Activated CD4-positive, alpha-beta T cell treated with anti-CD3 and anti-CD28 coated beads for 36 hours (primary cell): ENCODE measurements at regions not wholly inside any gene's neighbourhood (a gene's known extent, or its start where the extent isn't known, plus 50 kb on each side); places are given as distances from the start of the nearest gene placed in this dataset.

ENCODE experiments used
- ATAC-seq: fragments of 200-7000 bp; cut with Tn5 transposase; one replicate; pipeline ENCODE4 v1.10.0; 2021; ENCODE audit warnings: mild to moderate bottlenecking, moderate library complexity
- CTCF ChIA-PET: fragments of 350-600 bp; sonication (Branson Sonifier 250); formaldehyde crosslinking; loops from one replicate; lab custom pipeline; 2021; ENCODE audit warnings: antibody characterized with exemption; lab: Charles Lee
- POLR2A ChIA-PET: fragments of 350-600 bp; sonication (Branson Sonifier 250); formaldehyde crosslinking; loops from one replicate; lab custom pipeline; 2021; ENCODE audit warnings: antibody characterized with exemption, inconsistent platforms; lab: Charles Lee
- DNase-seq: peaks from one replicate; pipeline ENCODE4 v3.0.0-alpha.2; 2020
- H3K27ac Mint-ChIP-seq: one replicate; pipeline ENCODE4 v1.8.0; 2021; ENCODE audit warnings: mixed read lengths
- H3K27me3 Mint-ChIP-seq: one replicate; pipeline ENCODE4 v1.8.0; 2021; ENCODE audit warnings: mixed read lengths
- H3K36me3 Mint-ChIP-seq: one replicate; pipeline ENCODE4 v1.8.0; 2021; ENCODE audit warnings: low read depth, mixed read lengths
- H3K4me1 Mint-ChIP-seq: one replicate; pipeline ENCODE4 v1.8.0; 2021; ENCODE audit warnings: mixed read lengths
- H3K4me3 Mint-ChIP-seq: one replicate; pipeline ENCODE4 v1.8.0; 2021; ENCODE audit warnings: mild to moderate bottlenecking, moderate library complexity, mixed read lengths
- H3K9me3 Mint-ChIP-seq: one replicate; pipeline ENCODE4 v1.8.0; 2021; ENCODE audit warnings: low read depth, mixed read lengths
- intact Hi-C, 2 experiments: fragments of 100-400 bp; cut with DNase I in 1 of 2; cut with micrococcal nuclease in 1 of 2; formaldehyde crosslinking; loops; one replicate each; pipeline versions ENCODE4 v1.14.2 to v1.15.1; 2022 to 2024; cut with DNase I, micrococcal nuclease

DNA sequence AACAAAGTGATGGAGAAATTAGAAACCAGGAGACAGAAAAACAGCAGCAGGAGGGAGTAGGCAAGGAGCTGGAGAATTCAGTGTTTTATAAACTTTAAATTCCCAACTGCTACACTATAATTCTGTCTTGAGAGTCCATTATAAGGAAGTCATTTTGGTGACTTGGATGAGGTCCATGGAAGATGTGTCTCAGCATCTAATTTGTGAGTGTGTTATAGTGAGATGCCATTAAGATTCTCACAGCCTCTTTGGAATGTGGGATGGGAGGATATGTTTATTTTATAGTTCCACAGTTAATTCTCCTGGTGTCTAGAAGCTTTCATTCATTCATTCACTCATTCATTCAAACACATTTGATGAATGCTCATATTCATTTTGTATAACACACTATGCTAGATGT, 206.0 kb upstream of the MYOCD start:
- peaks cover 13% of the 10 kb centered on the region for H3K9me3 Mint-ChIP-seq
- ChIA-PET CTCF (no interaction called here), POLR2A (no interaction called here)
- H3K36me3 Mint-ChIP-seq = peaks cover 4% of the 10 kb centered on the region
- H3K27ac Mint-ChIP-seq = no peak overlapping the region
- H3K4me3 Mint-ChIP-seq = no peak overlapping the region
- intact Hi-C loops = no loop called here
- ATAC-seq (no peak), DNase-seq (no peak)
- H3K4me1 Mint-ChIP-seq = no peaks in the 10 kb centered on the region
- H3K27me3 Mint-ChIP-seq = no peaks in the 10 kb centered on the region

DNA sequence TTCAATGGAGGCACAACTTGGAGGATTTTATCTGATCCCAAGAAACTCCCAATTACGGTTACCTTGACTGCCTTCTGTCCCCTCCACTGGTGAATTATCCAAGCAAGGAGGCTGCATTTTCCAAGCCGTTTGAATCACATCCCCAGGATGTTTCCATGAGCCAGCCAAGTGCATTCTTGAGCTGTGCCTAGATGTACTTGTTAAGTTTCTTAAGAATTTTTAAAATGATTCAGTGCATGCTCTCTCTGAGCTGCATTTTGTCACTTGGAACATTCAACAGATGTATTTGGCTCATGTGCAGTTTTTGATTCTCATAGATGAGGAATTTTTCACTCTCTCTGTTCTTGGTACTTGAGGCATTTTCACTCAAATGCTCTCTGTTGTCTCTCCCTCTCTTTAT, 202.6 kb upstream of the MYOCD start:
- no peak overlapping the region for H3K27ac Mint-ChIP-seq
- H3K36me3 Mint-ChIP-seq = no peaks in the 10 kb centered on the region
- no peak overlapping the region for H3K4me3 Mint-ChIP-seq
- POLR2A ChIA-PET = no interaction called here
- ATAC-seq = no peak
- no peaks in the 10 kb centered on the region for H3K27me3 Mint-ChIP-seq
- no peaks in the 10 kb centered on the region for H3K4me1 Mint-ChIP-seq
- intact Hi-C loops = no loop called here
- H3K9me3 Mint-ChIP-seq = no peaks in the 10 kb centered on the region
- CTCF ChIA-PET = no interaction called here
- DNase-seq = no peak

DNA sequence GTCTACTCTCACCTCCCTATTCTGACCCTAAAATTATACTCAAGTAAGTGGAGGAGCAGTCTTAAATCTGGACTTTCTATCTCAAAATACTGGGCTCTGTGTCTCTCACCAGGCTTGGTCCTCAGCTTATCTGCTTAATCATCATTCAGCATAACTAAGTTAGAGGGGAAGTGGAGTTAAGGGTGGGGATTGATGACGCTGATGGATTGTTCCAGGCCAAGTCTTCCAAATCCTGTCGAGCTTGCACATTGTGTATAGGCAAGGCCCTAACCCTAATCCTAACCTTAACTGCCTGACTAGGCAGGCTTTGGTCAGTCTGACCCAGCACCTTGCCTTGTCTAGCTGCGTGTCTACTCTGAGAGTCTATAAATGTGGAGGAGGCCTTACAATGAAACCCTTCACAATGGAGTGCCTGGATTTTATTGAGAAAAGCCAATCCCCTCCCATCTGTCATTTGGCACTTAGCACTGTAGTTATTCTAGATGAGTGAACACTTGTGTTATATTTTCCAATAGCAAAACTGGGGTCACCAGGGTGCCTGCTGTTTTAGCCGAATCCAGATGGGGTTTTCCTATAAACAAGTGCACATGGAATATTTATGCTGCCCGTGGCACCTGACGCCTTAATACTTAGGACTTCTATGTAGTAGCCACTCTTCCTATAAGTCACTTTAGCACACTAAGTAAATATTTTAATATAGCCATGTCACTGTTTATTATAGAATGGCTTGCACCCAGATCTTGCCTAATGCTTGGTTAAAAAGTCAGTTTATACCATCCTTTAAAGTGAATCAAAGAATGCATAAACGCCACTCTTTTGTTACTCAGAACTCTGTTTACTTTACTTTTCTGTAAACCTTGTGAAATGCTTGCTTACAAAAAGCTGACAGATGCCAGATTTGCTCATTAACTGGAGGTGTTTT, 193.2 kb upstream of the MYOCD start:
- ChIA-PET POLR2A (no interaction called here), CTCF (no interaction called here)
- Mint-ChIP-seq H3K4me3 (no peak overlapping the region), H3K27ac (no peak overlapping the region), H3K27me3 (no peaks in the 10 kb centered on the region), H3K36me3 (no peaks in the 10 kb centered on the region), H3K4me1 (no peaks in the 10 kb centered on the region), H3K9me3 (peaks cover 6% of the 10 kb centered on the region)
- ATAC-seq (no peak), DNase-seq (no peak)
- intact Hi-C loops = no loop called here

DNA sequence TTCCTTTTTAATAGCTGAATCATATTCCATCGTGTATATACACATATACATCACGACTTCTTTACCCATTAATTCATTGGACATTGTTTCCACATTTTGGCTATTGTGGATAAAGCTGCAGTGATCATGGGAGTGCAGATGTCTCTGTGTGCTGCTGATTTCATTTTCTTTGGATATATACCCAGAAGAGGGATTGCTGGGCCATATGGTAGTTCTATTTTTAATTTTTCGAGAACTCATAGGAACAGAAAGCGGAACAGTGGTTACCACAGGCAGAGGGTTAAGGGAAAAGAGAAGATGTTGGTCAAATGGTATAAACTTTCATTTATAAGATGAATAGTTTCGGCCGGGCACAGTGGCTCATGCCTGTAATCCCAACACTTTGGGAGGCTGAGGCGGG, 187.4 kb upstream of the MYOCD start:
- H3K4me1 Mint-ChIP-seq = no peaks in the 10 kb centered on the region
- H3K27ac Mint-ChIP-seq = no peak overlapping the region
- DNase-seq (no peak), ATAC-seq (no peak)
- no peak overlapping the region for H3K4me3 Mint-ChIP-seq
- peaks cover 13% of the 10 kb centered on the region for H3K9me3 Mint-ChIP-seq
- CTCF ChIA-PET = no interaction called here
- POLR2A ChIA-PET = no interaction called here
- H3K27me3 Mint-ChIP-seq = no peaks in the 10 kb centered on the region
- H3K36me3 Mint-ChIP-seq = no peaks in the 10 kb centered on the region
- intact Hi-C loops = no loop called here

DNA sequence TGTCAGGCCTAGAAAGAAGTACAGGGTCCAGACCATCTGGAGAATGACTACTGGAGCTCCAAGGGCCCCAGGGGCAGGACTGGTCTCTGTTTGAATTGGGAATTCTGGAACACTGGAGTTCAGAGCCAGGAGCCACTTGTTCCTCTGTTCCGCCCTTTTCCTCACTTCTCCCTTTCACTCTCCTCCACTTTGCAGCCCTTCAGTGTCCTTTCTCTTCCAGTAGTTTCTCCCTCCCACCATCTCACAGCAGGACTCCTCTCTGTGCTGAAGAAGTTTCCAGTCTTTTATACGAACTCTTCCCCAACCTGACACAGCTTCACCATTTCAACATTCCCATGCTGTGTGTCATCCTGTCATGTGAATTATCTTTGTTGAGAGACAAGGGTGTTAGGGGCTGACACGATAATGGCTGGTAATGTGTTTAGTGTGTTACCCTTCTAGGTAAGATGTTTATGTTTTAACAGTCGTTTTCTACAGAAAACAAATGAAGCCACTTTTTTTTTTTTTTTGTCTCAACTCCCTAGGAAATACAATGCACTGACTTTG, 180.3 kb upstream of the MYOCD start:
- H3K4me1 Mint-ChIP-seq = no peaks in the 10 kb centered on the region
- peaks cover 8% of the 10 kb centered on the region for H3K9me3 Mint-ChIP-seq
- POLR2A ChIA-PET = no interaction called here
- ATAC-seq (no peak), DNase-seq (no peak)
- no peaks in the 10 kb centered on the region for H3K27me3 Mint-ChIP-seq
- H3K4me3 Mint-ChIP-seq = no peak overlapping the region
- CTCF ChIA-PET = no interaction called here
- H3K36me3 Mint-ChIP-seq = no peaks in the 10 kb centered on the region
- no peak overlapping the region for H3K27ac Mint-ChIP-seq
- intact Hi-C loops = no loop called here

DNA sequence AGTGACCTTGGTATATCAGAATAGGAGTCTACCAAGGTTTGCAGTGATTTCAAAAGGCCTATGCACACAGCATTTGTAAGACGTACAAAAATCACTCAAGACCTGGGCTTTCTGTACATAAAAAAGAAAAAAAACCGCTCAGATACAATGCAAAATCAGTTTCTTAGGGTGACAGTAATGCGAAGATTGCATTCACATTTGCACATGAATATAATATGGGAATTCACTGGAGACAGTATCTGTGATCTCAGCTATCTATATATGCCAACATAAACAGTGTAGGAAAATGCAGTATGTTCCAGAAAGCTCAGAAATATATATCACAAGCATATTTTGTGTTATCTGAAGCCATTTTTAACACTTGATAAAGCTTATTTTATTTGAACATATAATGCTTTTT, 176.4 kb upstream of the MYOCD start:
- intact Hi-C loops = no loop called here
- ATAC-seq = no peak
- no peaks in the 10 kb centered on the region for H3K27me3 Mint-ChIP-seq
- no peaks in the 10 kb centered on the region for H3K4me1 Mint-ChIP-seq
- H3K9me3 Mint-ChIP-seq = peaks cover 6% of the 10 kb centered on the region
- no peak overlapping the region for H3K27ac Mint-ChIP-seq
- ChIA-PET POLR2A (no interaction called here), CTCF (no interaction called here)
- no peaks in the 10 kb centered on the region for H3K36me3 Mint-ChIP-seq
- no peak overlapping the region for H3K4me3 Mint-ChIP-seq
- DNase-seq = no peak

DNA sequence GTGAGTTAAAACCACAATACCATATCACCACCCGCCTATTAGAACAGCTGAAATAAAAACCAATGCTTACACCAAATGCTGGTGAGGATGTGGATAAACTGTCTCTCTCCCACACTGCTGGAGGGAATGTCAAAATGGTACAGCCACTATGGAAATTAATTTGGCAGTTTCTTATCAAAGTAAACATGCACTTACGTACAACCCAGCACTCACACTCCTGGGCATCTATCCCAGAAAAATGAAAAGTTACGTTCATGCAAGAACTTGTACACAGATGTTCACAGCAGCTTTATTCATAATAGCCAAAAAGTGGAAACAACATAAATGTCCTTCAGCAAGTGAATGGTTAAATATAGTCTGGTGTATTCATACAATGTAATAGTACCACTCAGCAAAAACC, 173.2 kb upstream of the MYOCD start:
- DNase-seq = no peak
- no peaks in the 10 kb centered on the region for H3K36me3 Mint-ChIP-seq
- H3K9me3 Mint-ChIP-seq = peaks cover 5% of the 10 kb centered on the region
- H3K27ac Mint-ChIP-seq = no peak overlapping the region
- intact Hi-C loops = no loop called here
- H3K4me3 Mint-ChIP-seq = no peak overlapping the region
- POLR2A ChIA-PET = no interaction called here
- H3K27me3 Mint-ChIP-seq = no peaks in the 10 kb centered on the region
- H3K4me1 Mint-ChIP-seq = no peaks in the 10 kb centered on the region
- CTCF ChIA-PET = no interaction called here
- no peak for ATAC-seq

DNA sequence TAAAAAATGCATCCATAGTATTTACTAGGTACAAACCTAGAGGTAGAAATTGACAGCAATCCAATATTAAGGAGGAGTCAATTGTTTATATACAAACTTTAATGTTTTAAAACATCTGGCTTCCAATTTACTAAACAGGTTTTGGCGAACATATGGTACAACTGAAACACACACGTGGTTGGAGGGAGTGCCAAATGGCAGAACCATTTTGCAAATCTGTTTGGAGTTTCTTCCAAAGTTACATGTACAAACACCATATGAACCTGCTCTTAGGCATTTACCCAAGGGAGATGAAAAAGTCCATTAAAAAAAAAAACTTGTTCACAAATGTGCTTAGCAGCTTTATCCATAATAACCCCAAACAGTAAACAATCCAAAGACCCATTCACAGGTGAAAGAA, 159.8 kb upstream of the MYOCD start:
- DNase-seq (no peak), ATAC-seq (no peak)
- no peak overlapping the region for H3K4me3 Mint-ChIP-seq
- ChIA-PET POLR2A (no interaction called here), CTCF (no interaction called here)
- H3K27me3 Mint-ChIP-seq = no peaks in the 10 kb centered on the region
- intact Hi-C loops = no loop called here
- H3K27ac Mint-ChIP-seq = no peak overlapping the region
- no peaks in the 10 kb centered on the region for H3K4me1 Mint-ChIP-seq
- H3K9me3 Mint-ChIP-seq = peaks cover 3% of the 10 kb centered on the region
- no peaks in the 10 kb centered on the region for H3K36me3 Mint-ChIP-seq

DNA sequence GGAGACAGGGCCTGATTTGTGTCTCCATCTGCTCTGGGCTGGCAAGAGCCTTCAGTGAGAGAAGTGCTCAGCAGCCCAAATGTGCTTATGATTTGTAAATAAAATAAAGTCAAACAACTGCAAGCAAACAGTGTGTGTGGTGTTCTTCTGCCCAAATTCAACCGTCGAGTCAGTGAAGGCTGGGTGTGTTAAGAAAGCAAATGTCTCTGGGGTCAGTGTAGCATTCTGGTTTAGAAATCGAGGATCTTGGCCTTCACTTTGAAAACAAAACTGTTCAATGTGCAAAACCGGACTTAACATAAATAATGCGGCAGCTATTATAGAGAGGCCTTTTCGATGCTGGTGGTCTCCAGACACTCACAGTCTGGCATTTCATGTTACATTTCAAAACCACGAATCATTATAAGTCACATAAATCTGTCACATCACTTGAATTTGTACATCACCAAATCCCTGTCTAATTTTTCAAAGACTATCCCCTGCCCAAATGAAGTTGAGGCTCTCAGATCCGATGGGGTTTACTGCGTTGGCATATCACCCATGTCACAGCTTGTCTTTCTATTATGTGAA, 158.6 kb upstream of the MYOCD start:
- Mint-ChIP-seq H3K4me1 (no peaks in the 10 kb centered on the region), H3K9me3 (peaks cover 3% of the 10 kb centered on the region), H3K27ac (no peak overlapping the region), H3K36me3 (no peaks in the 10 kb centered on the region), H3K4me3 (no peak overlapping the region), H3K27me3 (no peaks in the 10 kb centered on the region)
- ChIA-PET POLR2A (no interaction called here), CTCF (no interaction called here)
- ATAC-seq (no peak), DNase-seq (no peak)
- intact Hi-C loops = no loop called here

DNA sequence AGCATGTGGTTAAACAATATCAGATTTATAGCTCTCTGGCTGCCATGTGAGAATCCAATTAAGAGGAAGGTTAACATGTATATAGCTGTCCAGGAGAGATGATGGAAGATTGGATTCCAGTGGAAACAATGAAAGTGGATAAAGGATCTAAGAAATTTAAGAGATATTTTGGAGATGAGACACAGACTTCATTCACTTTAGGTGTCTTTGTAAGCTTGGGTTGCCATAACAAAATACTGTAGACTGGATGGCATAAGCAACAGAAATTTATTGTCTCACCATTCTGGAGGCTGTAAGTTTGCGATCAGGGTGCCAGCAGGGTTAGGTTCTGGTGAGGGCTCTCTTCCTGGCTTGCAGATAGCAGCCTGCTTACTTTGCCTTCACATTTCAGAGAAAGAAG, 155.9 kb upstream of the MYOCD start:
- no peaks in the 10 kb centered on the region for H3K36me3 Mint-ChIP-seq
- CTCF ChIA-PET = no interaction called here
- POLR2A ChIA-PET = no interaction called here

DNA sequence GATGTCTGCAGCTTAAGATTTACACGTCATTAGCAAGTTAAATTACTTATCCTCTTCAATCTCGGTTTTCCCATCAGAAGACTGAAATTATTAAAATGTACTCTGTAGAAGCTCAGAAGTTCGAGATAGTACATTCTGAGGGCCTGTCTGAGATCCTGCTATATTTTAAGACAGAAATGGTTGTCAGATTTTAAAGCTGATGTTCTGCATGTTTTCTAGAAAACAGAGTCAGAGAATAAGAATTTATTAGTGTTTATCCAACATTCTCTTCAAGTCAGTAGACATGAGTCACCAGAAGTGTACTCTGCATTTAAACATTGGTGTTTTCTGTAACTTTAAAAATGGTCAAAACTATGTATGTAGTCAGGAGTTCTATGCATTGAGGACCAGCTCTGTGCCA, 155.2 kb upstream of the MYOCD start:
- no peak for DNase-seq
- Mint-ChIP-seq H3K36me3 (no peaks in the 10 kb centered on the region), H3K27me3 (no peaks in the 10 kb centered on the region), H3K4me3 (no peak overlapping the region), H3K27ac (no peak overlapping the region), H3K4me1 (no peaks in the 10 kb centered on the region), H3K9me3 (peaks cover 3% of the 10 kb centered on the region)
- ChIA-PET CTCF (no interaction called here), POLR2A (no interaction called here)
- ATAC-seq = no peak
- intact Hi-C loops = no loop called here

More for the DNA sequence above, 155.9 kb upstream of the MYOCD start:
- Mint-ChIP-seq H3K9me3 (peaks cover 3% of the 10 kb centered on the region), H3K27me3 (no peaks in the 10 kb centered on the region), H3K4me3 (no peak overlapping the region), H3K4me1 (no peaks in the 10 kb centered on the region), H3K27ac (no peak overlapping the region)
- no peak for DNase-seq
- no peak for ATAC-seq
- intact Hi-C loops = no loop called here

DNA sequence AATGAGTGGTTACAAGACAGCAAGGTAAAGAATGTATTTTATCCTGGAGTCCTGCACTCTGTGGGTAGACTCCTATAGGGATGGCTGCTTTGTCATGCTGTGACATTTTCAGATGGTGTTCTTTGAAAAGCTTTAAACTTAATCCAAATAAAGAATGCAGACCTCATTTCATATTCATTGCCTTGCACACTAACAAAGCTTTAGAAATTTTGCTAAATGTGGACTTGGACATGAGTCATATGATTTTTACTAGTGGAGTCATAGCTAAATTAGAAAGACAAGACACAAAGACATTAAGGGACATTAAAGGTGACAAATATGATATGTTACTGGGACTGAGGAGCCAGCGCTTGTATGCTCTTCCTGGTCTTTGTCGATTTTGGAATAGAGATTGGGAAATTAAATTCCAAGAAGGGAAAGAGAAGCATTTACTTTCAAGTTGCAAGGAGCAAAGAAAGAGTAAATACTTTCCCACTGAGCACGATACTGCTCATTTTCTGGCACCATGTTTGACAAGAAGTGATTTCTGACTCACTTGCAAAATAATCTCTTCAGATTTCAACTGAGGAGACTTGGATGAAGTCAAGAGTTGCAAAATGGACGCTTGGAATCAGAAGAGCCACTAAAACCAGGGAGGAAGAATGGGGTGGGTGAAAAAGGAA, 152.9 kb upstream of the MYOCD start:
- intact Hi-C loops = no loop called here
- Mint-ChIP-seq H3K9me3 (no peaks in the 10 kb centered on the region), H3K4me1 (no peaks in the 10 kb centered on the region), H3K27me3 (no peaks in the 10 kb centered on the region), H3K27ac (no peak overlapping the region), H3K4me3 (no peak overlapping the region), H3K36me3 (no peaks in the 10 kb centered on the region)
- DNase-seq (no peak), ATAC-seq (no peak)
- ChIA-PET POLR2A (no interaction called here), CTCF (no interaction called here)
